CD4-positive, alpha-beta memory T cell (primary cell): ENCODE measurements at regions not wholly inside any gene's neighbourhood (a gene's known extent, or its start where the extent isn't known, plus 50 kb on each side); places are given as distances from the start of the nearest gene placed in this dataset.

Source experiments
- CTCF ChIA-PET: fragments of 350-600 bp; sonication (Branson Sonifier 250); formaldehyde crosslinking; loops from one replicate; lab custom pipeline; 2021; ENCODE audit warnings: inconsistent platforms; ENCODE audit not compliant: partially characterized antibody; lab: Charles Lee
- POLR2A ChIA-PET: fragments of 350-600 bp; sonication (Branson Sonifier 250); formaldehyde crosslinking; loops from one replicate; lab custom pipeline; 2021; ENCODE audit not compliant: partially characterized antibody; lab: Charles Lee
- DNase-seq, 5 donors: peaks; one replicate each; pipeline versions ENCODE4 v3.0.0 to v3.0.0-alpha.2; 2020 to 2022; ENCODE audit warnings: mixed read lengths in 1 of 5
- H3K27ac ChIP-seq: one replicate; pipeline ENCODE4 v1.7.0; 2013; ENCODE audit warnings: low read depth, low read length
- H3K27me3 ChIP-seq: 2 replicates; pipeline ENCODE4 v1.7.0; 2013; ENCODE audit warnings: mild to moderate bottlenecking, low read length, moderate library complexity; ENCODE audit not compliant: insufficient read depth
- H3K36me3 ChIP-seq: 2 replicates; pipeline ENCODE4 v1.7.0; 2013; ENCODE audit warnings: mild to moderate bottlenecking, low read length, moderate library complexity; ENCODE audit not compliant: insufficient read depth
- H3K4me1 ChIP-seq: 2 replicates; pipeline ENCODE4 v1.7.0; 2013; ENCODE audit warnings: mild to moderate bottlenecking, low read length, moderate library complexity; ENCODE audit not compliant: insufficient read depth
- H3K4me3 ChIP-seq, 2 donors: one replicate each; pipeline ENCODE4 v1.7.0; 2013; ENCODE audit warnings: low read length in 2 of 2, mild to moderate bottlenecking in 1 of 2
- H3K9me3 ChIP-seq, 2 donors: one replicate each; pipeline ENCODE4 v1.7.0; 2013; ENCODE audit warnings: low read length in 2 of 2, control low read depth in 1 of 2; ENCODE audit not compliant: control insufficient read depth in 1 of 2
- H3K27ac Mint-ChIP-seq, 7 donors: one replicate each; pipeline ENCODE4 v1.8.0; 2020 to 2021; ENCODE audit warnings: mixed read lengths in 7 of 7, mild to moderate bottlenecking in 6 of 7, inconsistent platforms in 3 of 7, moderate library complexity in 3 of 7
- H3K27me3 Mint-ChIP-seq, 2 donors: one replicate each; pipeline ENCODE4 v1.8.0; 2020 to 2021; ENCODE audit warnings: mixed read lengths in 2 of 2
- H3K36me3 Mint-ChIP-seq, 2 donors: one replicate each; pipeline ENCODE4 v1.8.0; 2020 to 2021; ENCODE audit warnings: mixed read lengths in 2 of 2, inconsistent platforms in 1 of 2, mild to moderate bottlenecking in 1 of 2
- H3K4me1 Mint-ChIP-seq, 4 donors: one replicate each; pipeline ENCODE4 v1.8.0; 2020 to 2021; ENCODE audit warnings: mixed read lengths in 4 of 4, mild to moderate bottlenecking in 1 of 4
- H3K4me3 Mint-ChIP-seq, 8 donors: one replicate each; pipeline ENCODE4 v1.8.0; 2020 to 2021; ENCODE audit warnings: mixed read lengths in 8 of 8, mild to moderate bottlenecking in 7 of 8, moderate library complexity in 6 of 8, inconsistent platforms in 3 of 8
- H3K9me3 Mint-ChIP-seq, 8 donors: one replicate each; pipeline ENCODE4 v1.8.0; 2020 to 2021; ENCODE audit warnings: mixed read lengths in 8 of 8, mild to moderate bottlenecking in 5 of 8, inconsistent platforms in 3 of 8, moderate library complexity in 1 of 8
- intact Hi-C: fragments of 100-400 bp; cut with micrococcal nuclease; formaldehyde crosslinking; loops from one replicate; pipeline ENCODE4 v1.15.1; 2023

DNA sequence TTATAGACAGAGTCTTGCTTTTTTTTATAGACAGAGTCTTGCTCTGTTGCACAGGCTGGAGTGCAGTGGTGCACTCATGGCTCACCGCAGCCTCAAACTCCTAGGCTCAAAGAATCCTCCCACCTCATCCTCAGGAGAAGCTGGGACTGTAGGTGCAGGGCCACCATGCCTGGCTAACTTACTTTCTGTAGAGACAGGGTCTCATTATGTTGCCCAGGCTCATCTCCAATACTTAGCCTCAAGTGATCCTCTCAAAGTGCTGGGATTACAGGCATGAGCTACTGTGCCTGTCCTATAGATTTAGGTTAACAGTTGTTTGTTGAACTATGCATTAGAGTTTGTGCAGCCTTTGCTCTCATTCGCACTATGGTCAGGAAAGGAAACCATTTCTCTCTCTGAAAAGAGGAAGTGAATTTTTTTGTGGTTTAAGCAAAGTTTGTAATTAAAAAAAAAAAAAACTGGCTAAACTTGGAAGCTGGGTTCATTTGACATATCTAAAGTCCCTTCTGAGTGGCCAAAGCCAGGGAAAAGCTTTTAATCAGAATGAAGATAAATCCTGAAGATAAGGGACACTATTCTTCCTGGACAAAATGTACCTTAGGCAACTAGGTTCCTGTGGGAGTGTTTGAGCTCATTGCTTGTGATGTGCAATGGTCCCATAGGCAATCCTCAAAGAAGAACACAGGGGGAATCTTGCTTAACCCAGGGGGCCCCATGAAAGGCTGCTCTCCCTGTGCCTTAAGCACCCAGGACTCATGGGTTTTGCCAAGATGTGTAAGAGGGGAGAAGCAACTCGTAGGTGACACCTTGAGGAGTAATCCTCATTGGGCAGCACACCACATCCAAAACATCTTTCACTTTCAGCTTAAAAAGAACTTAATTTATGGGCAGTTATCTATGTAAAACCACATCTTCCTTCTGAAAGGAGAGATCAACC is 201.7 kb downstream of the MREG start:
- peaks cover 16 to 19% (median 17%) of the 10 kb centered on the region in 4 donors for H3K4me1 Mint-ChIP-seq
- H3K27me3 ChIP-seq: no peaks in the 10 kb centered on the region
- peaks cover 0 to 3% of the 10 kb centered on the region in 2 donors for H3K27me3 Mint-ChIP-seq
- no peak overlapping the region for H3K4me3 ChIP-seq
- peaks cover 15% of the 10 kb centered on the region for H3K4me1 ChIP-seq
- DNase-seq: peak in 2 of 5 donors; percentile 8 to 15
- ChIA-PET CTCF (no interaction called here), POLR2A (interaction anchor here (0.6 kb wide), 1 partner anchor 889 kb away, joined by 4 read pairs; no protein-coding TSS in a partner anchor)
- H3K36me3 ChIP-seq: no peaks in the 10 kb centered on the region
- intact Hi-C loops: no loop called here
- no peaks in the 10 kb centered on the region for H3K36me3 Mint-ChIP-seq
- peaks cover 0 to 2% (median 0%) of the 10 kb centered on the region in 8 donors for H3K9me3 Mint-ChIP-seq
- peak overlapping the region in 2 of 7 donors; percentile 57 to 68 for H3K27ac Mint-ChIP-seq
- no peak overlapping the region for H3K27ac ChIP-seq
- no peaks in the 10 kb centered on the region for H3K9me3 ChIP-seq
- H3K4me3 Mint-ChIP-seq: peak overlapping the region in 7 of 8 donors; percentile 7 to 71 (median 33)

DNA sequence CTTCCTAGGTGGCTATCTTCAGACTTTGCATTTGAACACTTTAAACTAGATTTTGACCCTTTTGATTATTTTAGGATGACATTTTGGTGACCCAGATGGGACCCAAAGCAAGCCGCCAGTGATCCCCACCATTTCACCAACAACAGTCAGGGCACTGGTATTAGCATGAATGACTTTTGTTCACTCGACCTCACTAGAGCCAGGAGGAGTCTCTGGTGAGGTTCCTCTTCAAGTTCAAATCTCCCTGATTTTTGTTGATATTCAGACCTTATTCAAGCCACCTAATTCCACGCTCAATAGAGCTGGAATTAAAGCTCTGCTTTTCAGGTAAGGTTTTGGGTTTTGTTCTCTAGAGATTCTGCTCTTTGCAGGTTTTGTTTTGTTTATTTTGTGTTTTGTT is 202.3 kb downstream of the MREG start:
- no peaks in the 10 kb centered on the region for H3K27me3 ChIP-seq
- Mint-ChIP-seq H3K4me3 (peak overlapping the region in 5 of 8 donors; percentile 3 to 71 (median 49)), H3K4me1 (peaks cover 16 to 19% (median 17%) of the 10 kb centered on the region in 4 donors), H3K9me3 (peaks cover 0 to 2% (median 0%) of the 10 kb centered on the region in 8 donors), H3K27ac (peak overlapping the region in 2 of 7 donors; percentile 57 to 68), H3K27me3 (no peaks in the 10 kb centered on the region), H3K36me3 (no peaks in the 10 kb centered on the region)
- ChIA-PET POLR2A (no interaction called here), CTCF (no interaction called here)
- no peaks in the 10 kb centered on the region for H3K9me3 ChIP-seq
- H3K4me1 ChIP-seq: peaks cover 15% of the 10 kb centered on the region
- H3K4me3 ChIP-seq: no peak overlapping the region
- no peak for DNase-seq
- no peak overlapping the region for H3K27ac ChIP-seq
- intact Hi-C loops: no loop called here
- no peaks in the 10 kb centered on the region for H3K36me3 ChIP-seq

DNA sequence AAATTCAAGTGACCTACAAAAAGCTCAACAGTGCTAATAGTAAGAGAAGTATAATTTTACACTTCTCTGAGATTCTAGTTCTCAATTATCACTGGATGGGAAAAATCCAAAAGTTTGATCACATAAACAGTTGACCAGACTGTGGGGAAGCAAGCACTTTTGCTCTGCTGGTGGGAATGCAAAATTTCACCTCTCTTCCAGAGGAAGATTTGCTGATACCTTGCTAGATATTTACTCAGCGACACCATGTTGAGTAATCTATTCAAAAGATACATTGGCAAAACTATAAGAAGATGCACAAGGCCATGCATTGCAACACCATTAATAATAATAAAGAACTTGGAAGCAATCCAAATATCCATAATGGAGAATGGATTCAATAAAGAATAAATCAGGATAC is 204.4 kb downstream of the MREG start:
- peaks cover 0 to 2% (median 0%) of the 10 kb centered on the region in 8 donors for H3K9me3 Mint-ChIP-seq
- H3K27ac Mint-ChIP-seq: no peak overlapping the region
- no peak for DNase-seq
- ChIA-PET POLR2A (no interaction called here), CTCF (no interaction called here)
- no peaks in the 10 kb centered on the region for H3K9me3 ChIP-seq
- no peaks in the 10 kb centered on the region for H3K36me3 Mint-ChIP-seq
- no peaks in the 10 kb centered on the region for H3K27me3 ChIP-seq
- intact Hi-C loops: no loop called here
- no peaks in the 10 kb centered on the region for H3K36me3 ChIP-seq
- no peak overlapping the region for H3K4me3 ChIP-seq
- H3K4me1 Mint-ChIP-seq: peaks cover 16 to 19% (median 17%) of the 10 kb centered on the region in 4 donors
- H3K4me3 Mint-ChIP-seq: no peak overlapping the region
- peaks cover 15% of the 10 kb centered on the region for H3K4me1 ChIP-seq
- no peak overlapping the region for H3K27ac ChIP-seq
- no peaks in the 10 kb centered on the region for H3K27me3 Mint-ChIP-seq

DNA sequence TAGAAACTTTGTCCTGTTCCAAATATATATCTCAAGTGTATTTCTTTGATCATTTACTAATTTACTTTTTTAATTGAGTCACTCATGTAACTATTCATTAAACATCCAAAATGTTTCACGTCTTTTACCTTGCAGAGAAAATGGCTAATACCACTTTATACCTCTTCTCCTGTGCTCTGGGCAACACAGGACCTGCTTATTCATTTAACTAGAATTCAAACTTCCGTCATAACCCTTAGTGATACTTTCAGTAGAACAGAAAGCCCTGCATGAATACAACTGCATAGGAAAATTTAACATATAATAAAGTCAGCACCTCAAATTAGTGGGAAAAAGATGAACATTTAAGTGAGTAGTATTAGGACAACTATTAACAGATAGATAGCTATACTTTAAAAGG is 205.2 kb downstream of the MREG start:
- H3K27ac ChIP-seq: no peak overlapping the region
- Mint-ChIP-seq H3K9me3 (peaks cover 0 to 2% (median 0%) of the 10 kb centered on the region in 8 donors), H3K4me1 (peaks cover 16 to 19% (median 17%) of the 10 kb centered on the region in 4 donors), H3K36me3 (no peaks in the 10 kb centered on the region), H3K27me3 (no peaks in the 10 kb centered on the region), H3K4me3 (no peak overlapping the region), H3K27ac (no peak overlapping the region)
- ChIA-PET CTCF (no interaction called here), POLR2A (no interaction called here)
- peaks cover 15% of the 10 kb centered on the region for H3K4me1 ChIP-seq
- H3K36me3 ChIP-seq: no peaks in the 10 kb centered on the region
- H3K27me3 ChIP-seq: no peaks in the 10 kb centered on the region
- no peak overlapping the region for H3K4me3 ChIP-seq
- intact Hi-C loops: no loop called here
- DNase-seq: no peak
- no peaks in the 10 kb centered on the region for H3K9me3 ChIP-seq

DNA sequence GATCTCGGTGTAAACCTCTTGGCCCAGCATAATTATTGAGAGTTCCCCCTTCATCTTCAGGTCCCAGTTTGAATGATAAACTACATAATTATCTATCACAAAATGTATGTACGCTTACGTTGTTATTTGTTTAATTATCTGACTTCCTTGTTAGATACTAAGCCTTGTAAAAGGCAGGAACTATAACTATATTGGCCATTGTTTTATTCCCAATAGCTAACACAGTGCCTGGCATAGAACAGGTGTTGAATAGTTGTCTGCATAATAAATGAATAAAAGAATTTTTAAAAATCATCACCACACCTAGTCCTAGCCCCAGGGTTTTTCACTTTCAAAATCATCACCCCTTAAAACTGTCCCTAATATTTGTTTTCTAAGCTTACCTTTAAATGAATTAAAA is 207.9 kb downstream of the MREG start:
- H3K27me3 Mint-ChIP-seq: no peaks in the 10 kb centered on the region
- Histone ChIP-seq H3K36me3 (no peaks in the 10 kb centered on the region), H3K27ac (no peak overlapping the region), H3K9me3 (no peaks in the 10 kb centered on the region), H3K27me3 (no peaks in the 10 kb centered on the region), H3K4me3 (no peak overlapping the region), H3K4me1 (no peaks in the 10 kb centered on the region)
- CTCF ChIA-PET: no interaction called here
- peaks cover 0 to 9% (median under 1%) of the 10 kb centered on the region in 8 donors for H3K9me3 Mint-ChIP-seq
- H3K4me3 Mint-ChIP-seq: no peak overlapping the region
- no peak overlapping the region for H3K27ac Mint-ChIP-seq
- intact Hi-C loops: no loop called here
- DNase-seq: no peak
- no peaks in the 10 kb centered on the region for H3K36me3 Mint-ChIP-seq
- POLR2A ChIA-PET: no interaction called here
- H3K4me1 Mint-ChIP-seq: no peaks in the 10 kb centered on the region

DNA sequence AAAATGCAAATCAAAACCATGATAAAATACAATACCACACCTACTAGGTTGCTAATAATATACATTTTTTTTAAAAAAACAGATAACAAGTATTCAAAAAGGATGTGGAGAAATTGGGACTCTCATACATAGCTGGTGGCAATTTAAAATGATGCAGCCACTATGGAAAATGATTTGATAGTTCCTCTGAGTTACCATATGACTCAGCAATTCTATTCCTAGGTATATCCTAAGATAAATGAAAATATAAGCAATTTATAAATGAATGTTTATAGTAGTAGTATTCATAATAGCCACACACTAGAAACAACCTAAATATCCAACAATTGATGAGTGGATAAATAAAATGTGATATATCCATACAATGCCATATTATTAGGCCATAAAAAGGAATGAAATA is 210.2 kb downstream of the MREG start:
- Mint-ChIP-seq H3K27me3 (no peaks in the 10 kb centered on the region), H3K4me3 (no peak overlapping the region), H3K27ac (no peak overlapping the region), H3K9me3 (peaks cover 0 to 9% (median 0%) of the 10 kb centered on the region in 8 donors), H3K4me1 (no peaks in the 10 kb centered on the region), H3K36me3 (no peaks in the 10 kb centered on the region)
- no peaks in the 10 kb centered on the region for H3K36me3 ChIP-seq
- no peaks in the 10 kb centered on the region for H3K27me3 ChIP-seq
- intact Hi-C loops: no loop called here
- no peaks in the 10 kb centered on the region for H3K9me3 ChIP-seq
- CTCF ChIA-PET: no interaction called here
- no peak overlapping the region for H3K27ac ChIP-seq
- H3K4me3 ChIP-seq: no peak overlapping the region
- no peaks in the 10 kb centered on the region for H3K4me1 ChIP-seq
- POLR2A ChIA-PET: no interaction called here
- DNase-seq: no peak

DNA sequence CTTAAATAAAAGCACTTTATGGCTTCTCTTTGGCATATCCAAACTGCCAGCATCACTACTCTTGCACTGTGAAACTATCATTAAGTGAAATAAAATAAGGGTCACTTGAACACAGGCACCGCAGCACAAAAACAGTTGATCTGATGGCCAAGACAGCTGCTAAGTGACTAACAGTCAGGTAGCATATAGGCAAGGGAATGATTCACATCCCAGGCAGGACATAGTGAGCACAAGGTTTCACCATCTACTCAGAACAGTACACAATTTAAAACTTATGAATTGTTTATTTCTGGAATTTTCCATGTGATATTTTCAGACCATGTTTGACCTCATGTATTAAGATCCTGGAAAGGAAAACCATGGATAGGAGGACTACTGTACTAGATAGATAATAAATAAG is 214.2 kb downstream of the MREG start:
- intact Hi-C loops: no loop called here
- Histone ChIP-seq H3K4me3 (no peak overlapping the region), H3K9me3 (no peaks in the 10 kb centered on the region), H3K27me3 (no peaks in the 10 kb centered on the region), H3K27ac (no peak overlapping the region), H3K4me1 (no peaks in the 10 kb centered on the region), H3K36me3 (no peaks in the 10 kb centered on the region)
- Mint-ChIP-seq H3K9me3 (peaks cover 0 to 9% (median 0%) of the 10 kb centered on the region in 8 donors), H3K4me1 (peaks cover 4 to 9% (median 5%) of the 10 kb centered on the region in 4 donors), H3K27ac (no peak overlapping the region), H3K4me3 (no peak overlapping the region), H3K27me3 (peaks cover 0 to 2% of the 10 kb centered on the region in 2 donors), H3K36me3 (no peaks in the 10 kb centered on the region)
- POLR2A ChIA-PET: no interaction called here
- no peak for DNase-seq
- CTCF ChIA-PET: no interaction called here
